ENCODE measurements at regions not wholly inside any gene's neighbourhood (a gene's known extent, or its start where the extent isn't known, plus 50 kb on each side); places are given as distances from the start of the nearest gene placed in this dataset.

- peak; percentile 32 for DNase-seq (ENCODE audit: low read depth)
- no peak overlapping the region for H3K4me3 ChIP-seq (ENCODE audit: low read depth, low read length)
- no peak for TF ChIP-seq CTCF (IDR thresholded peaks at IDR 0.05; ENCODE audit: insufficient read depth, low read length, severe bottlenecking)
- FAIRE-seq: no peak
- H3K27me3 ChIP-seq (ENCODE audit: control insufficient read depth, insufficient read depth, low read length): no peaks in the 10 kb centered on the region
- no peaks in the 10 kb centered on the region for H3K36me3 ChIP-seq (ENCODE audit: control insufficient read depth, insufficient read depth, low read length)
Measured at GRCh38 chr5:29896646-29897045, 1296.8 kb upstream of the CDH6 start.

- DNase-seq (ENCODE audit: low read depth) (no peak), FAIRE-seq (no peak)
- Histone ChIP-seq H3K27me3 (ENCODE audit: control insufficient read depth, insufficient read depth, low read length) (no peaks in the 10 kb centered on the region), H3K36me3 (ENCODE audit: control insufficient read depth, insufficient read depth, low read length) (no peaks in the 10 kb centered on the region), H3K4me3 (ENCODE audit: low read depth, low read length) (no peak overlapping the region)
- no peak for TF ChIP-seq CTCF (IDR thresholded peaks at IDR 0.05; ENCODE audit: insufficient read depth, low read length, severe bottlenecking)
Measured at GRCh38 chr5:29894668-29895067, 1298.8 kb upstream of the CDH6 start.

GRCh38 chr5:29889051-29889450, 1304.4 kb upstream of the CDH6 start:
- Histone ChIP-seq H3K4me3 (ENCODE audit: low read depth, low read length) (no peak overlapping the region), H3K36me3 (ENCODE audit: control insufficient read depth, insufficient read depth, low read length) (no peaks in the 10 kb centered on the region), H3K27me3 (ENCODE audit: control insufficient read depth, insufficient read depth, low read length) (no peaks in the 10 kb centered on the region)
- DNase-seq (ENCODE audit: low read depth): no peak
- FAIRE-seq: no peak
- no peak for TF ChIP-seq CTCF (IDR thresholded peaks at IDR 0.05; ENCODE audit: insufficient read depth, low read length, severe bottlenecking)

- DNase-seq (ENCODE audit: low read depth): no peak
- no peaks in the 10 kb centered on the region for H3K36me3 ChIP-seq (ENCODE audit: control insufficient read depth, insufficient read depth, low read length)
- no peak for FAIRE-seq
- H3K27me3 ChIP-seq (ENCODE audit: control insufficient read depth, insufficient read depth, low read length): no peaks in the 10 kb centered on the region
- H3K4me3 ChIP-seq (ENCODE audit: low read depth, low read length): no peak overlapping the region
- no peak for TF ChIP-seq CTCF (IDR thresholded peaks at IDR 0.05; ENCODE audit: insufficient read depth, low read length, severe bottlenecking)
Measured at GRCh38 chr5:29885595-29885994, 1307.9 kb upstream of the CDH6 start.

GRCh38 chr5:29882036-29882435, 1311.5 kb upstream of the CDH6 start:
- DNase-seq (ENCODE audit: low read depth): no peak
- TF ChIP-seq CTCF (IDR thresholded peaks at IDR 0.05; ENCODE audit: insufficient read depth, low read length, severe bottlenecking): no peak
- no peaks in the 10 kb centered on the region for H3K36me3 ChIP-seq (ENCODE audit: control insufficient read depth, insufficient read depth, low read length)
- no peak for FAIRE-seq
- H3K27me3 ChIP-seq (ENCODE audit: control insufficient read depth, insufficient read depth, low read length): no peaks in the 10 kb centered on the region
- no peak overlapping the region for H3K4me3 ChIP-seq (ENCODE audit: low read depth, low read length)

- FAIRE-seq (no peak), DNase-seq (ENCODE audit: low read depth) (no peak)
- Histone ChIP-seq H3K4me3 (ENCODE audit: low read depth, low read length) (no peak overlapping the region), H3K27me3 (ENCODE audit: control insufficient read depth, insufficient read depth, low read length) (no peaks in the 10 kb centered on the region), H3K36me3 (ENCODE audit: control insufficient read depth, insufficient read depth, low read length) (no peaks in the 10 kb centered on the region)
- no peak for TF ChIP-seq CTCF (IDR thresholded peaks at IDR 0.05; ENCODE audit: insufficient read depth, low read length, severe bottlenecking)
Measured at GRCh38 chr5:29879401-29879800, 1314.1 kb upstream of the CDH6 start.
